Prostate gland (tissue), 2 donors: ENCODE measurements at regions not wholly inside any gene's neighbourhood (a gene's known extent, or its start where the extent isn't known, plus 50 kb on each side); places are given as distances from the start of the nearest gene placed in this dataset.

Experiments used
- DNase-seq: peaks from one replicate; pipeline ENCODE4 v3.0.0-alpha.2; 2019; ENCODE audit warnings: low spot score
- H3K27ac ChIP-seq, 2 donors: fragments of 200-600 bp; sonication (generic); 2 replicates each; pipeline ENCODE4 v1.5.1; 2017 to 2019
- H3K27me3 ChIP-seq: fragments of 200-600 bp; sonication (generic); replicated peaks from 2 replicates; pipeline ENCODE4 v1.5.1; 2019; ENCODE audit not compliant: insufficient read depth
- H3K36me3 ChIP-seq, 2 donors: fragments of 200-600 bp; sonication (generic); 1 replicate in 1 of 2; 2 replicates in 1 of 2; pipeline versions ENCODE4 v1.5.1 to v1.8.1; 2017 to 2019
- H3K4me1 ChIP-seq: fragments of 200-600 bp; sonication (generic); replicated peaks from 2 replicates; pipeline ENCODE4 v1.5.1; 2019
- H3K4me3 ChIP-seq, 2 donors: fragments of 200-600 bp; sonication (generic); 2 replicates each; pipeline ENCODE4 v1.5.1; 2017 to 2019
- H3K9me3 ChIP-seq: fragments of 200-600 bp; sonication (generic); 2 replicates; pipeline ENCODE4 v1.5.1; 2017
- POLR2A ChIP-seq: fragments of 450-650 bp; IDR thresholded peaks from one replicate; pipeline ENCODE4 v1.6.1; 2016; ENCODE audit warnings: antibody characterized with exemption, mild to moderate bottlenecking
- POLR2AphosphoS5 ChIP-seq: sonication (generic); formaldehyde crosslinking; IDR thresholded peaks from one replicate; pipeline ENCODE4 v1.6.1; 2017; ENCODE audit warnings: antibody characterized with exemption
- WGBS: methylation state at CpG from one replicate; pipeline ENCODE4 v1.1.5; 2018; 5-methylcytosine and 5-hydroxymethylcytosine counted together
- intact Hi-C: fragments of 100-400 bp; cut with DNase I; formaldehyde crosslinking; loops from one replicate; pipeline ENCODE4 v1.14.2; 2022
- TF ChIP-seq, protein P1 (sequence below), 4 experiments: fragments of 200-600 bp in 2 of 4; fragments of 450-650 bp in 2 of 4; sonication (generic) in 2 of 4; IDR thresholded peaks; 1 replicate in 3 of 4; 2 replicates in 1 of 4; pipeline ENCODE4 v1.5.1; 2016 to 2019; ENCODE audit warnings: antibody characterized with exemption in 4 of 4, mild to moderate bottlenecking in 2 of 4, moderate library complexity in 2 of 4

DNA sequence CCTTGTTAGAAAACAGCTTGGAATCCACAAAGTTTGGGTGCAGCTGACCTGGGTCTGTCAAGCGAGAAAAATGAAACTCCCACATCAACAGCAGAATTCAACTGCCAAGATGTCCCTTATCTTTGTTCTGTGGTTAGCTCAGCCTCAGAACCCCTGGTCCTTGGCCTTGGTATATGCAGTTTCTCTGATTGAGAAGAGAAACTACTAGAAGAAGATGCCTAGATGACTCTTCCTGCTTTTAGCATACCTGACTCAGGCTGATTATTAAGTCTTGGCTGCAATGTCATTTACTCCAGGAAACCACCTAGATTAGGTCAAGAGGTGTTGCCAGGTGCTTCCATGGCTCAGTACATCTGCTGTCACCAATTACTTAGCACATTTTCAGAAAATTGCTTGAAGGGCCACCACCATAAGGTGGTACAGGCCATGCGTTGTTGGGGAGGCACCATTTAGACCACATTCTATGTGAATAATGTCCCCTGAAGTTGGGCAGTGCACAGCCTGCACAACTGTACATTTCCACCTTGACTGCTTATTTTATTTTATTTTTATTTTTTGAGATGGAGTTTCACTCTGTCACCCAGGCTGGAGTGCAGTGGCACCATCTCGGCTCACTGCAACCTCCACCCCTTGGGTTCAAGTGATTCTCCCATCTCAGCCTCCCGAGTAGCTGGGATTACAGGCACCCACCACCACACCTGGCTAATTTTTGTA lies 59.4 kb upstream of the ZNF438 start:
- H3K9me3 ChIP-seq = no peaks in the 10 kb centered on the region
- H3K4me1 ChIP-seq = no peaks in the 10 kb centered on the region
- H3K27ac ChIP-seq = no peak overlapping the region
- DNase-seq = no peak
- TF ChIP-seq, protein P1, sequence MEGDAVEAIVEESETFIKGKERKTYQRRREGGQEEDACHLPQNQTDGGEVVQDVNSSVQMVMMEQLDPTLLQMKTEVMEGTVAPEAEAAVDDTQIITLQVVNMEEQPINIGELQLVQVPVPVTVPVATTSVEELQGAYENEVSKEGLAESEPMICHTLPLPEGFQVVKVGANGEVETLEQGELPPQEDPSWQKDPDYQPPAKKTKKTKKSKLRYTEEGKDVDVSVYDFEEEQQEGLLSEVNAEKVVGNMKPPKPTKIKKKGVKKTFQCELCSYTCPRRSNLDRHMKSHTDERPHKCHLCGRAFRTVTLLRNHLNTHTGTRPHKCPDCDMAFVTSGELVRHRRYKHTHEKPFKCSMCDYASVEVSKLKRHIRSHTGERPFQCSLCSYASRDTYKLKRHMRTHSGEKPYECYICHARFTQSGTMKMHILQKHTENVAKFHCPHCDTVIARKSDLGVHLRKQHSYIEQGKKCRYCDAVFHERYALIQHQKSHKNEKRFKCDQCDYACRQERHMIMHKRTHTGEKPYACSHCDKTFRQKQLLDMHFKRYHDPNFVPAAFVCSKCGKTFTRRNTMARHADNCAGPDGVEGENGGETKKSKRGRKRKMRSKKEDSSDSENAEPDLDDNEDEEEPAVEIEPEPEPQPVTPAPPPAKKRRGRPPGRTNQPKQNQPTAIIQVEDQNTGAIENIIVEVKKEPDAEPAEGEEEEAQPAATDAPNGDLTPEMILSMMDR (IDR thresholded peaks at IDR 0.05) = no peak
- no peak for TF ChIP-seq POLR2A
- no peak for TF ChIP-seq POLR2AphosphoS5
- H3K36me3 ChIP-seq = no peaks in the 10 kb centered on the region
- no peak overlapping the region for H3K4me3 ChIP-seq
- WGBS = 93% methylated on average over 3 of the region's 4 CpGs
- intact Hi-C loops = no loop called here
- H3K27me3 ChIP-seq = no peaks in the 10 kb centered on the region

DNA sequence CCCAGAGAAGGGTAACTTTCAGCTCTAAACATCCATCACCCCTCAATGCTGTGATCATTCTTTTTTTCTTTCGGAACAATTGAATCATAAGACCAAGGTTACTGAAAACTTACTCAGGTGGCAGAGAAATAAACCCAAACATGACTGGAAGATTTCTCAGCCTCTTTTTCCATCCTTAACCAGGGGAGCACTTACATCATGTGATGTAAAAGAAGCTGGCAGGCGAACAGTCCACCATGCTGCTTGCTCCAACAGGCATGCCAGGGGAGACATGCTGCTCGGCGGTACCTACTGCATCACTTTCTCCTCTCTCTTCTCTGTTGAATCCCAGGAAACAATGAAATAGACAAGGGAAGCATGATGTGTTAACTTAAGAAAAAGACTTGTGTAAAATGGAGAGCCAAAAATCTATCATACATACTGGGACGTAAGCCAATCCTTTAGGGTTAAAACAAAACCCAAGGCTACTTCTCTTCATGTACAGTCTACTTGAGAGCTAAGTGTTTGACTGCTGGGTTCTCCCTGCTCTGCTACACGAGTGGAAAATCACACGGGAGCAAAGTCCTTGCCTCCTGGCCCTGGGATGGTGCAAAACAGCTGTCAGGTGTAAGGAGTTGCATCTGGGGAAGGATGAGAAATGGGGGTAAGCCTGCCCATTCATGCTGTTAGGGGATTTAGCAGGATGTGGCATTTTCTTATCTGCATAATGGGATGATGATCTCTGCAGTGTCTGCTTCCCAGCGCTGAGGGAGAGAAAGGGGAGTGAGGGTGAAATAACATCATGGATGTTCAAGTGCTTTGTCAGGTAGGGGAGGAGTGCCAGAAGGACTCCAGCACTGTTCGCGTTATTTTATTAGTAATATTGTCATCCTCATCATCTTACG lies 64.3 kb upstream of the ZNF438 start:
- intact Hi-C loops = no loop called here
- no peak for DNase-seq
- H3K27me3 ChIP-seq = no peaks in the 10 kb centered on the region

DNA sequence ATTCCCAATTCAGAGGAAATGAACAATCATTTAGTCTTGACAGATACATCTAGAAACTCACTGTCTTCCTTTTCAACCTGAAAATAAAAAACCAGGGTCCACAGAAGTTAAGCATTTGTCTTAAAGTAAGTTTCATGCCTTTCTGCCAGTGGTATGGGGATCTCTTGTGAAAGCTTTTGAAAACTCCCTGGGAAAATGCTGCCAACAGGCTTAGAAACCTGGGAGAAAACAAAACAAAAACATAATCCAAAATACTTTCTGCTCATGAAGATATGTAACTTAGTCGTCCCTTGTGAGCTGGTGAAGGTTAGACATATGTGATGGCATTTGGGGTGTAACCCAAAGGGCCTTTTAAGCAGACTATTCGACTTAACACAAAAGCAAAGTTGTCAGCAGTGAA lies 66.4 kb upstream of the ZNF438 start:
- H3K27me3 ChIP-seq = no peaks in the 10 kb centered on the region
- H3K4me1 ChIP-seq = no peaks in the 10 kb centered on the region
- TF ChIP-seq, protein P1 (IDR thresholded peaks at IDR 0.05) = no peak
- TF ChIP-seq POLR2A (no peak), POLR2AphosphoS5 (no peak)
- intact Hi-C loops = no loop called here
- no peaks in the 10 kb centered on the region for H3K36me3 ChIP-seq
- H3K9me3 ChIP-seq = no peaks in the 10 kb centered on the region
- DNase-seq = no peak
- WGBS = 64% methylated on average over 2 of the region's 2 CpGs
- H3K27ac ChIP-seq = no peak overlapping the region
- no peak overlapping the region for H3K4me3 ChIP-seq

More for the DNA sequence above, 64.3 kb upstream of the ZNF438 start:
- WGBS = 65% methylated on average over 11 of the region's 11 CpGs
- no peak overlapping the region for H3K4me3 ChIP-seq
- TF ChIP-seq POLR2A (no peak), POLR2AphosphoS5 (no peak)
- TF ChIP-seq, protein P1 (IDR thresholded peaks at IDR 0.05) = no peak
- H3K27ac ChIP-seq = no peak overlapping the region
- H3K4me1 ChIP-seq = no peaks in the 10 kb centered on the region
- H3K9me3 ChIP-seq = no peaks in the 10 kb centered on the region
- H3K36me3 ChIP-seq = no peaks in the 10 kb centered on the region

DNA sequence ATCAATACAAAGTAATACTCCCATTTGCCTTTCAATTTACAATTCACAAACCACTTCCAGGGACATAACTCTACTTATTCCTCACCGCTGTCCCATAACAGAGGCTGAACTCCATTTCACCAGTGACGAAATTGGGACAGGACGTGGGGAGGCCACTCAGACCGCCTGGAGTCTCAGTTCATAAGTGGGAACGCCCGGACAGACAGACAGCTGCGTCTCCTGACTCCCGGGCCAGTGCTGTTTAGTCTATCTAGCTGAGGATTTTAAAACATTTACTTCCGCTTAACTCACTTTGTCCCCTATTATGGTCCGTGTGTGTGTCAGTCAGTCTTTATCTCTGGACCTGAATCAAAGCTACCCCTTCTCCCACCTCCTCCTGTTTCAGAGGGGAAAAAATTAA lies 67.4 kb upstream of the ZNF438 start:
- no peaks in the 10 kb centered on the region for H3K4me1 ChIP-seq
- H3K4me3 ChIP-seq = no peak overlapping the region
- intact Hi-C loops = no loop called here
- no peak for TF ChIP-seq POLR2AphosphoS5
- TF ChIP-seq, protein P1 (IDR thresholded peaks at IDR 0.05) = no peak
- TF ChIP-seq POLR2A = no peak
- no peaks in the 10 kb centered on the region for H3K9me3 ChIP-seq
- H3K27ac ChIP-seq = no peak overlapping the region
- DNase-seq = no peak
- WGBS = 91% methylated on average over 10 of the region's 10 CpGs
- no peaks in the 10 kb centered on the region for H3K36me3 ChIP-seq
- no peaks in the 10 kb centered on the region for H3K27me3 ChIP-seq
